GM19395 (cell line): ENCODE measurements at regions not wholly inside any gene's neighbourhood (a gene's known extent, or its start where the extent isn't known, plus 50 kb on each side); places are given as distances from the start of the nearest gene placed in this dataset.

Experiments used
- ATAC-seq: cut with Tn5 transposase; IDR thresholded peaks from one replicate; pipeline ENCODE4 v1.9.1; 2021; ENCODE audit warnings: mild to moderate bottlenecking, moderate library complexity; ENCODE audit not compliant: unreplicated experiment

- no peak for ATAC-seq
These were observed 326.4 kb downstream of the MEI4 start for GRCh38 chr6:77979204-77979603.

- ATAC-seq, result peak; percentile 89
These were observed 333.7 kb downstream of the MEI4 start for GRCh38 chr6:77986380-77987034.

GRCh38 chr6:77987035-77987384 is 334.2 kb downstream of the MEI4 start:
- ATAC-seq, result peak; percentile 42

GRCh38 chr6:78010130-78010529 is 357.3 kb downstream of the MEI4 start:
- no peak for ATAC-seq

- ATAC-seq, result no peak
These were observed 367.7 kb downstream of the MEI4 start for GRCh38 chr6:78020586-78020985.

GRCh38 chr6:78025502-78025901 is 372.7 kb downstream of the MEI4 start:
- ATAC-seq, result no peak

GRCh38 chr6:78031228-78031627 is 378.4 kb downstream of the MEI4 start:
- ATAC-seq, result no peak

- ATAC-seq, result no peak
These were observed 406.3 kb downstream of the MEI4 start for GRCh38 chr6:78059171-78059570.

- ATAC-seq, result no peak
These were observed 410.2 kb downstream of the MEI4 start for GRCh38 chr6:78062993-78063392.

GRCh38 chr6:78076371-78076770 is 423.5 kb downstream of the MEI4 start:
- no peak for ATAC-seq

GRCh38 chr6:78089531-78089930 is 436.7 kb downstream of the MEI4 start:
- ATAC-seq, result no peak

GRCh38 chr6:78093906-78094305 is 441.1 kb downstream of the MEI4 start:
- no peak for ATAC-seq

- ATAC-seq, result no peak
These were observed 448.5 kb downstream of the MEI4 start for GRCh38 chr6:78101387-78101786.

- ATAC-seq, result no peak
These were observed 457.8 kb downstream of the MEI4 start for GRCh38 chr6:78110641-78111040.

GRCh38 chr6:78117966-78118365 is 465.1 kb downstream of the MEI4 start:
- ATAC-seq, result no peak

GRCh38 chr6:78131521-78131920 is 478.7 kb downstream of the MEI4 start:
- no peak for ATAC-seq

- no peak for ATAC-seq
These were observed 480.0 kb downstream of the MEI4 start for GRCh38 chr6:78132671-78133410.

GRCh38 chr6:78150425-78150824 is 497.6 kb downstream of the MEI4 start:
- ATAC-seq, result no peak

- no peak for ATAC-seq
These were observed 501.1 kb downstream of the MEI4 start for GRCh38 chr6:78153976-78154375.

- no peak for ATAC-seq
These were observed 504.8 kb downstream of the MEI4 start for GRCh38 chr6:78157606-78158005.

GRCh38 chr6:78188891-78189290 is 536.1 kb downstream of the MEI4 start:
- ATAC-seq, result no peak

- no peak for ATAC-seq
These were observed 539.2 kb downstream of the MEI4 start for GRCh38 chr6:78192057-78192456.

GRCh38 chr6:78199044-78199443 is 546.2 kb downstream of the MEI4 start:
- ATAC-seq, result no peak
